Stimulated activated CD8-positive, alpha-beta memory T cell treated with anti-CD3 and anti-CD28 coated beads, Interleukin-12 subunit alpha, Interleukin-12 subunit beta, amount 100 ng/mL, for 1 hour (primary cell): ENCODE measurements at regions not wholly inside any gene's neighbourhood (a gene's known extent, or its start where the extent isn't known, plus 50 kb on each side); places are given as distances from the start of the nearest gene placed in this dataset.
A peak's percentile ranks its signal among the peaks of the same experiment; 100 is the strongest.

ENCODE experiments used
- DNase-seq: peaks from one replicate; pipeline ENCODE4 v3.0.0-alpha.2; 2020; ENCODE audit warnings: low read depth

- DNase-seq, result no peak
These were observed 53.0 kb upstream of the SMOX start for GRCh38 chr20:4095639-4096038.

- peak; percentile 23 for DNase-seq
These were observed 56.8 kb upstream of the SMOX start for GRCh38 chr20:4091490-4092479.

GRCh38 chr20:4090756-4091489, 57.7 kb upstream of the SMOX start:
- DNase-seq, result no peak

- DNase-seq, result no peak
These were observed 58.7 kb upstream of the SMOX start for GRCh38 chr20:4089756-4090487.

- no peak for DNase-seq
These were observed 59.9 kb upstream of the SMOX start for GRCh38 chr20:4088766-4089165.

GRCh38 chr20:4087923-4088322, 60.7 kb upstream of the SMOX start:
- no peak for DNase-seq

- no peak for DNase-seq
These were observed 61.6 kb upstream of the SMOX start for GRCh38 chr20:4086771-4087687.

GRCh38 chr20:4084721-4085120, 63.9 kb upstream of the SMOX start:
- no peak for DNase-seq

GRCh38 chr20:4084096-4084495, 64.5 kb upstream of the SMOX start:
- no peak for DNase-seq

GRCh38 chr20:4083098-4083865, 65.3 kb upstream of the SMOX start:
- no peak for DNase-seq

- DNase-seq, result peak; percentile 16
These were observed 66.1 kb upstream of the SMOX start for GRCh38 chr20:4082406-4083097.

GRCh38 chr20:4081421-4081820, 66.1 kb upstream of the RNF24 start:
- no peak for DNase-seq

- no peak for DNase-seq
These were observed 61.3 kb upstream of the RNF24 start for GRCh38 chr20:4076671-4077070.

- no peak for DNase-seq
These were observed 60.7 kb upstream of the RNF24 start for GRCh38 chr20:4076033-4076432.

GRCh38 chr20:4074877-4075455, 59.6 kb upstream of the RNF24 start:
- DNase-seq, result no peak

GRCh38 chr20:4073852-4074741, 58.7 kb upstream of the RNF24 start:
- no peak for DNase-seq

- no peak for DNase-seq
These were observed 55.9 kb upstream of the RNF24 start for GRCh38 chr20:4071178-4071693.
